Heart left ventricle (tissue), 16 donors: ENCODE measurements at regions not wholly inside any gene's neighbourhood (a gene's known extent, or its start where the extent isn't known, plus 50 kb on each side); places are given as distances from the start of the nearest gene placed in this dataset.

Experiments
- ATAC-seq, 4 donors: fragments of 200-7000 bp; cut with Tn5 transposase; one replicate each; pipeline ENCODE4 v1.9.1; 2020 to 2022; ENCODE audit warnings: moderate library complexity in 4 of 4, mild to moderate bottlenecking in 3 of 4, moderate number of reproducible peaks in 1 of 4
- DNase-seq, 5 donors: peaks; one replicate each; pipeline ENCODE4 v3.0.0-alpha.2; 2020
- H3K27ac ChIP-seq, 12 donors: fragments of 200-600 bp; sonication (generic) in 4 of 12; one replicate each; pipeline versions ENCODE4 v1.5.0 to v1.8.0; 2016 to 2022; ENCODE audit warnings: mild to moderate bottlenecking in 2 of 12
- H3K27me3 ChIP-seq, 9 donors: fragments of 200-600 bp; sonication (generic) in 2 of 9; one replicate each; pipeline versions ENCODE4 v1.5.1 to v1.8.0; 2016 to 2022; ENCODE audit warnings: mild to moderate bottlenecking in 3 of 9
- H3K36me3 ChIP-seq, 9 donors: fragments of 200-600 bp; sonication (generic) in 2 of 9; one replicate each; pipeline versions ENCODE4 v1.5.0 to v1.8.0; 2018 to 2022; ENCODE audit warnings: mild to moderate bottlenecking in 2 of 9
- H3K4me1 ChIP-seq, 12 donors: fragments of 200-600 bp; sonication (generic) in 4 of 12; one replicate each; pipeline versions ENCODE4 v1.5.0 to v1.8.0; 2016 to 2022; ENCODE audit warnings: mild to moderate bottlenecking in 3 of 12
- H3K4me3 ChIP-seq, 12 donors: fragments of 200-600 bp; sonication (generic) in 4 of 12; one replicate each; pipeline versions ENCODE4 v1.5.0 to v1.8.0; 2017 to 2022; ENCODE audit warnings: mild to moderate bottlenecking in 9 of 12, moderate library complexity in 4 of 12
- H3K9me3 ChIP-seq, 12 donors: fragments of 200-600 bp; sonication (generic) in 4 of 12; one replicate each; pipeline versions ENCODE4 v1.5.0 to v1.8.0; 2016 to 2022; ENCODE audit warnings: mild to moderate bottlenecking in 1 of 12
- POLR2A ChIP-seq, 2 donors: fragments of 450-650 bp; IDR thresholded peaks; one replicate each; pipeline ENCODE4 v1.6.1; 2017; ENCODE audit warnings: antibody characterized with exemption in 2 of 2, mild to moderate bottlenecking in 2 of 2, moderate library complexity in 2 of 2
- WGBS, 4 donors: extraction: QIAGEN DNeasy Blood & Tissue Kit in 2 of 4; methylation state at CpG; one replicate each; pipeline versions ENCODE4 v1.1.5 to v1.1.7; 2013 to 2018; 5-methylcytosine and 5-hydroxymethylcytosine counted together
- intact Hi-C, 10 donors: fragments of 100-400 bp; cut with DNase I; formaldehyde crosslinking; loops; one replicate each; pipeline versions ENCODE4 v1.11.1 to v1.14.2; 2022
- TF ChIP-seq, protein P1 (sequence below), 12 donors: fragments of 200-600 bp; sonication (generic) in 4 of 12; IDR thresholded peaks; one replicate each; pipeline versions ENCODE4 v1.5.0 to v1.8.0; 2018 to 2022; ENCODE audit warnings: antibody characterized with exemption in 12 of 12, mild to moderate bottlenecking in 5 of 12
- donor health status: ischemic (EF 13 %, LVEDD 7.1; RV severe dilation, severe dysfunction).
- donor health status: healthy with polysubstance abuse.
- donor health status: DM: no; HTN: yes; CAD: no.
- donor health status: DM: no; HTN: no; CAD: no.
- donor health status: ischemic (EF 25% LVEDD 6.9; RV normal size, moderate dysfunction).
- donor health status: ischemic (EF 25% LVEDD 5.7; RV mildly dilated, moderate dysfunction).
- donor health status: healthy.
- donor health status: DM: yes; HTN: yes; CAD: no.
- donor health status: ischemic (EF 35%, LVEDD 5.7; RV mildly dilated, moderate dysfunction).
- donor health status: nonischemic (EF 11% LVEDD 7.7; RV severe dilation, severe dysfunction).
- donor health status: DM: yes; HTN: yes; CAD: no.
- donor health status: PGD.
- donor health status: ischemic (EF 29% LVEDD 5.4; RV normal size, mild dysfunction).
- donor health status: nonischemic (EF 23%, LVEDD 6.1; RV moderate dilation, normal function).

GRCh38 chr9:25613709-25614108 is 64.5 kb downstream of the TUSC1 start:
- Histone ChIP-seq H3K27ac (no peak overlapping the region), H3K27me3 (no peaks in the 10 kb centered on the region), H3K4me1 (no peaks in the 10 kb centered on the region), H3K9me3 (no peaks in the 10 kb centered on the region), H3K36me3 (no peaks in the 10 kb centered on the region), H3K4me3 (no peak overlapping the region)
- 63 to 69% (median 68%) methylated on average over 3 of the region's 3 CpGs for WGBS, 4 donors
- DNase-seq (no peak), ATAC-seq (no peak)
- TF ChIP-seq POLR2A (IDR thresholded peaks at IDR 0.05), result no peak
- TF ChIP-seq, protein P1, sequence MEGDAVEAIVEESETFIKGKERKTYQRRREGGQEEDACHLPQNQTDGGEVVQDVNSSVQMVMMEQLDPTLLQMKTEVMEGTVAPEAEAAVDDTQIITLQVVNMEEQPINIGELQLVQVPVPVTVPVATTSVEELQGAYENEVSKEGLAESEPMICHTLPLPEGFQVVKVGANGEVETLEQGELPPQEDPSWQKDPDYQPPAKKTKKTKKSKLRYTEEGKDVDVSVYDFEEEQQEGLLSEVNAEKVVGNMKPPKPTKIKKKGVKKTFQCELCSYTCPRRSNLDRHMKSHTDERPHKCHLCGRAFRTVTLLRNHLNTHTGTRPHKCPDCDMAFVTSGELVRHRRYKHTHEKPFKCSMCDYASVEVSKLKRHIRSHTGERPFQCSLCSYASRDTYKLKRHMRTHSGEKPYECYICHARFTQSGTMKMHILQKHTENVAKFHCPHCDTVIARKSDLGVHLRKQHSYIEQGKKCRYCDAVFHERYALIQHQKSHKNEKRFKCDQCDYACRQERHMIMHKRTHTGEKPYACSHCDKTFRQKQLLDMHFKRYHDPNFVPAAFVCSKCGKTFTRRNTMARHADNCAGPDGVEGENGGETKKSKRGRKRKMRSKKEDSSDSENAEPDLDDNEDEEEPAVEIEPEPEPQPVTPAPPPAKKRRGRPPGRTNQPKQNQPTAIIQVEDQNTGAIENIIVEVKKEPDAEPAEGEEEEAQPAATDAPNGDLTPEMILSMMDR (IDR thresholded peaks at IDR 0.05), result no peak
- intact Hi-C loops, result no loop called here

GRCh38 chr9:25603106-25603505 is 75.1 kb downstream of the TUSC1 start:
- Histone ChIP-seq H3K4me3 (no peak overlapping the region), H3K27me3 (no peaks in the 10 kb centered on the region), H3K36me3 (no peaks in the 10 kb centered on the region), H3K9me3 (no peaks in the 10 kb centered on the region), H3K4me1 (no peaks in the 10 kb centered on the region), H3K27ac (no peak overlapping the region)
- DNase-seq (no peak), ATAC-seq (no peak)
- TF ChIP-seq, protein P1 (IDR thresholded peaks at IDR 0.05), result no peak
- no peak for TF ChIP-seq POLR2A (IDR thresholded peaks at IDR 0.05)
- intact Hi-C loops, result no loop called here

GRCh38 chr9:25602400-25603044 is 75.7 kb downstream of the TUSC1 start:
- H3K27me3 ChIP-seq, result no peaks in the 10 kb centered on the region
- no peaks in the 10 kb centered on the region for H3K36me3 ChIP-seq
- 62 to 72% (median 69%) methylated on average over 6 of the region's 6 CpGs for WGBS, 4 donors
- no peaks in the 10 kb centered on the region for H3K9me3 ChIP-seq
- ATAC-seq (no peak), DNase-seq (no peak)
- no peak for TF ChIP-seq POLR2A (IDR thresholded peaks at IDR 0.05)
- TF ChIP-seq, protein P1 (IDR thresholded peaks at IDR 0.05), result no peak
- intact Hi-C loops, result no loop called here
- H3K4me3 ChIP-seq, result no peak overlapping the region
- no peak overlapping the region for H3K27ac ChIP-seq
- no peaks in the 10 kb centered on the region for H3K4me1 ChIP-seq

- no peak for ATAC-seq
- Histone ChIP-seq H3K4me1 (no peaks in the 10 kb centered on the region), H3K36me3 (no peaks in the 10 kb centered on the region), H3K27me3 (no peaks in the 10 kb centered on the region), H3K27ac (no peak overlapping the region), H3K4me3 (no peak overlapping the region), H3K9me3 (peaks cover 0 to 13% (median 3%) of the 10 kb centered on the region in 12 donors)
- WGBS, 4 donors, result 56 to 67% (median 57%) methylated on average over 1 of the region's 1 CpG
- intact Hi-C loops, result no loop called here
- TF ChIP-seq POLR2A (IDR thresholded peaks at IDR 0.05), result no peak
- TF ChIP-seq, protein P1 (IDR thresholded peaks at IDR 0.05), result no peak
- no peak for DNase-seq
These were observed 77.7 kb downstream of the TUSC1 start for GRCh38 chr9:25600501-25600900.
